ENCODE measurements at regions not wholly inside any gene's neighbourhood (a gene's known extent, or its start where the extent isn't known, plus 50 kb on each side); places are given as distances from the start of the nearest gene placed in this dataset.

GRCh38 chr11:129249923-129250322, 57.8 kb upstream of the ARHGAP32 start:
- peak overlapping the region; percentile 62; the same call in 1 of the 2 replicates for H3K27ac Mint-ChIP-seq
- no peak overlapping the region for H3K4me3 Mint-ChIP-seq
- no peaks in the 10 kb centered on the region for H3K27me3 ChIP-seq (ENCODE audit: insufficient read depth)
- TF ChIP-seq POLR2AphosphoS5 (IDR thresholded peaks at IDR 0.05; ENCODE audit: low read depth): no peak
- TF ChIP-seq REST (IDR thresholded peaks at IDR 0.05; ENCODE audit: unreplicated experiment): no peak
- no peak for TF ChIP-seq CTCF (conservative IDR thresholded peaks at IDR 0.05; ENCODE audit: low read depth in 2 of 2)
- no peak for TF ChIP-seq ZNF462 (CRISPR knock-in tag; IDR thresholded peaks at IDR 0.05)
- TF ChIP-seq ZNF331 (CRISPR knock-in tag; IDR thresholded peaks at IDR 0.05; ENCODE audit: low read depth): no peak
- TF ChIP-seq EZH2 (IDR thresholded peaks at IDR 0.05; ENCODE audit: low read depth, unreplicated experiment): no peak
- no peak for TF ChIP-seq JUNB (IDR thresholded peaks at IDR 0.05; ENCODE audit: unreplicated experiment)
- H3F3A ChIP-seq (replicated peaks; ENCODE audit: low read depth): no peaks in the 10 kb centered on the region; the same call in 1 of the 2 replicates
- peaks cover 56% of the 10 kb centered on the region for H3K4me1 Mint-ChIP-seq
- no peaks in the 10 kb centered on the region for H3K36me3 ChIP-seq (ENCODE audit: insufficient read depth)
- H3K9me3 Mint-ChIP-seq: no peaks in the 10 kb centered on the region
- H3K79me2 ChIP-seq (replicated peaks; ENCODE audit: insufficient read depth): peaks cover 79% of the 10 kb centered on the region
- no peak overlapping the region for H3K4me3 ChIP-seq
- peaks cover 5% of the 10 kb centered on the region for H3K27me3 Mint-ChIP-seq (ENCODE audit: insufficient read depth, low read depth, poor library complexity)
- H3K27ac ChIP-seq (ENCODE audit: low read depth): no peak overlapping the region
- no peaks in the 10 kb centered on the region; the same call in 2 of the 3 replicates for H3K36me3 Mint-ChIP-seq (ENCODE audit: low read depth)
- H2AFZ ChIP-seq: no peak overlapping the region
- no peaks in the 10 kb centered on the region for H4K20me1 ChIP-seq (replicated peaks; ENCODE audit: insufficient read depth)
- peaks cover 62% of the 10 kb centered on the region for H3K4me1 ChIP-seq (ENCODE audit: insufficient read depth)
- DNase-seq (ENCODE audit: low spot score): no peak
- H3K9me2 ChIP-seq (ENCODE audit: insufficient read depth): no peaks in the 10 kb centered on the region
- peak overlapping the region; percentile 7 for H3K4me2 ChIP-seq
- ATAC-seq: no peak

All from GM23338 (cell line).